ENCODE measurements at regions not wholly inside any gene's neighbourhood (a gene's known extent, or its start where the extent isn't known, plus 50 kb on each side); places are given as distances from the start of the nearest gene placed in this dataset.
"Not testable (repeated sequence)": the region's sequence is repeated elsewhere in the genome, so short reads cannot be mapped to it uniquely, and the experiment has no call there.

DNA sequence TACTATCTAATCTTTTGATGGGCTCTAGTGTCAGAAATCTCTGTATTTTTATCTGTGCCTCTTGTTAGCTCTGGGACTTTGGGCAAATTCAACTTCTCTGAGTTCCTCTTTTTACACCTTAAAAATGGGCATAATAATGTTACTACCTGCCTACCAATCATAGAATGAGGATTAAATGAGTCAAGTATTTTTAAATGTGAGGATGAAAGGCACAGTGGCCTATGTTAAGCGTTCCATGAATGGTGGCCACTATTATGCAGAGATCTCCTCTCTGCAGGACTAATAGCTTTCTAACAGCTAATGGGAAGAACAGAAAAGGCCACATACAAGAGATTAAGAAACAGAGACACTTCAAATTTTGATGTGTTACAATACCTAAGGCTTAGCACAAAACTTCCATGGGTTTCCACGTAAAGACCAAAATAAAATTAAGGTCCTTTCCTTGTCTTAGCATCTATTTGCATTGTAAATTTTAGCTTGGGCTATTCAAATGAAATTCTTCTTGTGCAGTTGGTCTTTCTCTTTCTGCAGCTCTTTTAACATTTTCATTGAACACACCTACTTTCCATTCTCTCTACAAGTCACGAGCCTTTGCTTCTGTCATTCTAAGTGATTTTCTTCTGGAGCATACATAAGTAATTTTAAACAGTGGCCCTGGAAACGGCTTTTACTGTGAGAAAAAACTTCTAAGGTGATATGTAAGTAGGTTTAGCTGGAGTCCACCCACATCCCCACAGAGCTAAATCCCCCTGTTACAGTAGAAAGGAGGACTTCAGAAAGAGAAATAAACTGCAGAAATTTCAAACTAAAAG, 117.9 kb upstream of the MED14 start:
- no peak overlapping the region for H3K27ac Mint-ChIP-seq (ENCODE audit: unreplicated experiment)
- peaks cover 23% of the 10 kb centered on the region for H3K9me3 Mint-ChIP-seq (ENCODE audit: low read depth)
- no peak for DNase-seq (ENCODE audit: low spot score)
- H3K27me3 Mint-ChIP-seq (ENCODE audit: low read depth) = no peaks in the 10 kb centered on the region
- TF ChIP-seq, protein P1, sequence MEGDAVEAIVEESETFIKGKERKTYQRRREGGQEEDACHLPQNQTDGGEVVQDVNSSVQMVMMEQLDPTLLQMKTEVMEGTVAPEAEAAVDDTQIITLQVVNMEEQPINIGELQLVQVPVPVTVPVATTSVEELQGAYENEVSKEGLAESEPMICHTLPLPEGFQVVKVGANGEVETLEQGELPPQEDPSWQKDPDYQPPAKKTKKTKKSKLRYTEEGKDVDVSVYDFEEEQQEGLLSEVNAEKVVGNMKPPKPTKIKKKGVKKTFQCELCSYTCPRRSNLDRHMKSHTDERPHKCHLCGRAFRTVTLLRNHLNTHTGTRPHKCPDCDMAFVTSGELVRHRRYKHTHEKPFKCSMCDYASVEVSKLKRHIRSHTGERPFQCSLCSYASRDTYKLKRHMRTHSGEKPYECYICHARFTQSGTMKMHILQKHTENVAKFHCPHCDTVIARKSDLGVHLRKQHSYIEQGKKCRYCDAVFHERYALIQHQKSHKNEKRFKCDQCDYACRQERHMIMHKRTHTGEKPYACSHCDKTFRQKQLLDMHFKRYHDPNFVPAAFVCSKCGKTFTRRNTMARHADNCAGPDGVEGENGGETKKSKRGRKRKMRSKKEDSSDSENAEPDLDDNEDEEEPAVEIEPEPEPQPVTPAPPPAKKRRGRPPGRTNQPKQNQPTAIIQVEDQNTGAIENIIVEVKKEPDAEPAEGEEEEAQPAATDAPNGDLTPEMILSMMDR (IDR thresholded peaks at IDR 0.05) = no peak
- peaks cover 20% of the 10 kb centered on the region for H3K4me1 Mint-ChIP-seq (ENCODE audit: low read depth)
- H3K4me3 Mint-ChIP-seq (ENCODE audit: unreplicated experiment) = no peak overlapping the region
- no peaks in the 10 kb centered on the region for H3K36me3 Mint-ChIP-seq (ENCODE audit: low read depth)

DNA sequence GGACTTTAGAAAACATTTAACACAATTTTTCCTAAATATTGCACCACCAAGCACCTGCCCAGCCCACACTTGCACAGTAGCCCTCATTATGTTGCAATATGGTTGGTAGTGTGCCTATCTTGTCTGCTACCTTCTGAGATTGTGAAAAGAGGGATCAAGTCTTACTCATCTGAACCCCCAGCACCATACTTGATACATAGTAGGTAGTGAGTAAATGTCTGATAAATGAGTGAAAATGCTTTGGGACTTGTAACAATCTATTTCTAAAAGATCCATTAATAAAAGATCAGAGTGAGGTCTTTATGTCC, 118.4 kb upstream of the MED14 start:
- Mint-ChIP-seq H3K9me3 (ENCODE audit: low read depth) (peaks cover 26% of the 10 kb centered on the region), H3K4me3 (ENCODE audit: unreplicated experiment) (no peak overlapping the region), H3K4me1 (ENCODE audit: low read depth) (peaks cover 20% of the 10 kb centered on the region), H3K36me3 (ENCODE audit: low read depth) (no peaks in the 10 kb centered on the region), H3K27me3 (ENCODE audit: low read depth) (no peaks in the 10 kb centered on the region), H3K27ac (ENCODE audit: unreplicated experiment) (no peak overlapping the region)
- DNase-seq (ENCODE audit: low spot score) = no peak
- TF ChIP-seq, protein P1 (IDR thresholded peaks at IDR 0.05) = no peak

DNA sequence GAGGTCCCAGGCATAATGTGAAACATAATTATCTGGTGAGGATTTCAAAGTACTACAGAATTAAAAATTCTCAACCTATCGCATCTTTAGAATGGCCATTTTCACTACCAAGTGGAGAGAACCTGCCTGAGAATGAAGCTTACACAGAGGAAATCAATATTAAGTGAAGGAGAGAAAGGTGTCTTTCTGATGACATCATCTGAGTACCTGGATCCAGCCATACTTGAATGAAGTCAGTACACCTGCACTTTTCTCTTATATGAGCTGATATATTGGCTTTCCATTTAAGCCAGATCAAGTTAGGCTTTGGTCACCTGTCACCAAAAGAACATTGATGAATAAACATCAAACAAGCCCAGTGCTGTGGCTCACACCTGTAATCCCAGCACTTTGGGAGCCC, 118.9 kb upstream of the MED14 start:
- TF ChIP-seq, protein P1 (IDR thresholded peaks at IDR 0.05) = no peak
- H3K9me3 Mint-ChIP-seq (ENCODE audit: low read depth) = peaks cover 28% of the 10 kb centered on the region
- no peak overlapping the region for H3K4me3 Mint-ChIP-seq (ENCODE audit: unreplicated experiment)
- H3K36me3 Mint-ChIP-seq (ENCODE audit: low read depth) = no peaks in the 10 kb centered on the region
- H3K27me3 Mint-ChIP-seq (ENCODE audit: low read depth) = no peaks in the 10 kb centered on the region
- peaks cover 16% of the 10 kb centered on the region for H3K4me1 Mint-ChIP-seq (ENCODE audit: low read depth)
- H3K27ac Mint-ChIP-seq (ENCODE audit: unreplicated experiment) = no peak overlapping the region
- DNase-seq (ENCODE audit: low spot score) = no peak

DNA sequence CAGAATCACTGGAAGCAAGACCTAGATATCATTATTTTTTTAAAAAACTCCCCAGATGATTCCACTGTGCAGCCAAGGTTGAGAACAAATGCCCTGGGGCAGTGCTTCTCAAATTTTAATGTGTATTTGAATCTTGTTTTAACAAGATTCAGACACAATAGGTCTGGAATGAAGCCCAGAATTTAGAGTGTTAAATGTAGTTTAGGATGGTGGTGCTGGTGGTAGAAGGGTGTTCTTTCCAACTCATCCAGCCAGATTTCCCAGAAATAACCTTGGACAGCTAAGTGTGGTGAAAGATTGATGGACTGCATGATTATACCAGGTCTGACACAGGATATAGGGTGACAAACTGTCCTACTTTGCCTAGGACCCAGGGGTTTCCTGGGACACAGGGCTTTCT, 120.1 kb upstream of the MED14 start:
- no peaks in the 10 kb centered on the region for H3K27me3 Mint-ChIP-seq (ENCODE audit: low read depth)
- no peaks in the 10 kb centered on the region for H3K36me3 Mint-ChIP-seq (ENCODE audit: low read depth)
- peaks cover 10% of the 10 kb centered on the region for H3K4me1 Mint-ChIP-seq (ENCODE audit: low read depth)
- H3K27ac Mint-ChIP-seq (ENCODE audit: unreplicated experiment) = no peak overlapping the region
- peaks cover 33% of the 10 kb centered on the region for H3K9me3 Mint-ChIP-seq (ENCODE audit: low read depth)
- no peak for DNase-seq (ENCODE audit: low spot score)
- H3K4me3 Mint-ChIP-seq (ENCODE audit: unreplicated experiment) = no peak overlapping the region
- TF ChIP-seq, protein P1 (IDR thresholded peaks at IDR 0.05) = no peak

DNA sequence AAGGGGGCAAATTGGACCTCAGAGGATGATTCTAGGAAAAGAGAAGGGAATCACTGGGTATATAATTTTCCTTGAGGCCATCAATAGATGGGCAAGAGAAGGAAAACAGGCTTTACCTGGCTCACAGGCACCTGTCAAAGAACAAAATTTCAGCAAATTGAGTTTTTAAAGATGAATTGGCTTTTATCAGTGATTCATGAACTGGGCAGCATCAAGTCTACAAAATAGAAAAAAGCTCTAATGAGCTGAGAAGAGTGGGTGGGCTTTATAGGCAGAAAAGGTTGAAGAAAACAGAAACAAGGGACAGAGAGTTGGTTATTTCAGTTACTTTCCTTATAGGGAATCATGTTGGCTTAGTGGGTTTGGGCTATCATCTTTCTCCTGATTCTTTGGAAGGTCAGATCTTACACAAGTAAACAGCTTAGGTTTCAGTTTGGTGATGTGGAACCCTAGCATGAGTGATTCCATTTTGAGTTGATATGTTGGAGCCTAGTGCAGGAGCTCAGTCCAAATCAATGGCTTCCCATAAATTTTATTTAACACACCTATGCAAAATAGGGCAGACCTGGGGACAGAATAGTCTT, 120.7 kb upstream of the MED14 start:
- Mint-ChIP-seq H3K27me3 (ENCODE audit: low read depth) (no peaks in the 10 kb centered on the region), H3K4me3 (ENCODE audit: unreplicated experiment) (no peak overlapping the region), H3K9me3 (ENCODE audit: low read depth) (peaks cover 33% of the 10 kb centered on the region), H3K36me3 (ENCODE audit: low read depth) (no peaks in the 10 kb centered on the region), H3K4me1 (ENCODE audit: low read depth) (peaks cover 10% of the 10 kb centered on the region), H3K27ac (ENCODE audit: unreplicated experiment) (no peak overlapping the region)
- no peak for DNase-seq (ENCODE audit: low spot score)
- TF ChIP-seq, protein P1 (IDR thresholded peaks at IDR 0.05) = no peak

DNA sequence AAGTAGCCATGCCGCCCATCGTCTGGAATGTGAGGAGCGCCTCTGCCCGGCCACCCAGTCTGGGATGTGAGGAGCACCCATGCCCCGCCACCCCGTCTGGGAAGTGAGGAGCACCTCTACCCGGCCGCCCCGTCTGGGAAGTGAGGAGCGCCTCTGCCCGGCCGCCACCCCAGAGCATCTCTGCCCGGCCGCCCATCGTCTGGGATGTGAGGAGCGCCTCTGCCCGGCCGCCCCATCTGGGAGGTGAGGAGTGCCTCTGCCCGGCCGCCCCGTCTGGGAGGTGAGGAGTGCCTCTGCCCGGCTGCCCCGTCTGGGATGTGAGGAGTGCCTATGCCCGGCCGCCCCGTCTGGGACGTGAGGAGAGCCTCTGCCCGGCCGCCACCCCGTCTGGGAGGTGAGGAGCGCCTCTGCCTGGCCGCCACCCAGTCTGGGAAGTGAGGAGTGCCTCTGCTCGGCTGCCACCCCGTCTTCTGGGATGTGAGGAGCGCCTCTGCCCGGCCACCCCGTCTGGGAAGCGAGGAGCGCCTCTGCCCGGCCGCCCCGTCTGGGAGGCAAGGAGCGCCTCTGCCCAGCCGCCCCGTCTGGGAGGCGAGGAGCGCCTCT, 126.7 kb upstream of the MED14 start:
- H3K27me3 Mint-ChIP-seq (ENCODE audit: low read depth); DNase-seq (ENCODE audit: low spot score); H3K36me3 Mint-ChIP-seq (ENCODE audit: low read depth); H3K4me3 Mint-ChIP-seq (ENCODE audit: unreplicated experiment): not testable (repeated sequence)
- Mint-ChIP-seq H3K9me3 (ENCODE audit: low read depth) (peaks cover 30% of the 10 kb centered on the region), H3K27ac (ENCODE audit: unreplicated experiment) (peak overlapping the region; percentile 57), H3K4me1 (ENCODE audit: low read depth) (peaks cover 16% of the 10 kb centered on the region)

DNA sequence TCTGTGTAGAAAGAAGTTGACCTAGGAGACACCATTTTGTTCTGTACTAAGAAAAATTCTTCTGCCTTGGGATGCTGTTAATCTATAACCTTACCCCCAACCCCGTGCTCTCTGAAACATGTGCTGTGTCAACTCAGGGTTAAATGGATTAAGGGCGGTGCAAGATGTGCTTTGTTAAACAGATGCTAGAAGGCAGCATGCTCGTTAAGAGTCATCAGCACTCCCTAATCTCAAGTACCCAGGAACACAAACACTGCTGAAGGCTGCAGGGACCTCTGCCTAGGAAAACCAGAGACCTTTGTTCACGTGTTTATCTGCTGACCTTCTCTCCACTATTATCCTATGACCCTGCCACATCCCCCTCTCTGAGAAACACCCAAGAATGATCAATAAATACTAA, 127.9 kb upstream of the MED14 start:
- not testable (repeated sequence) for H3K4me3 Mint-ChIP-seq (ENCODE audit: unreplicated experiment); DNase-seq (ENCODE audit: low spot score); H3K27me3 Mint-ChIP-seq (ENCODE audit: low read depth); H3K36me3 Mint-ChIP-seq (ENCODE audit: low read depth); H3K27ac Mint-ChIP-seq (ENCODE audit: unreplicated experiment)
- peaks cover 38% of the 10 kb centered on the region for H3K9me3 Mint-ChIP-seq (ENCODE audit: low read depth)
- peaks cover 23% of the 10 kb centered on the region for H3K4me1 Mint-ChIP-seq (ENCODE audit: low read depth)

All from chondrocyte (in vitro differentiated cells).